ENCODE measurements at regions not wholly inside any gene's neighbourhood (a gene's known extent, or its start where the extent isn't known, plus 50 kb on each side); places are given as distances from the start of the nearest gene placed in this dataset.

DNA sequence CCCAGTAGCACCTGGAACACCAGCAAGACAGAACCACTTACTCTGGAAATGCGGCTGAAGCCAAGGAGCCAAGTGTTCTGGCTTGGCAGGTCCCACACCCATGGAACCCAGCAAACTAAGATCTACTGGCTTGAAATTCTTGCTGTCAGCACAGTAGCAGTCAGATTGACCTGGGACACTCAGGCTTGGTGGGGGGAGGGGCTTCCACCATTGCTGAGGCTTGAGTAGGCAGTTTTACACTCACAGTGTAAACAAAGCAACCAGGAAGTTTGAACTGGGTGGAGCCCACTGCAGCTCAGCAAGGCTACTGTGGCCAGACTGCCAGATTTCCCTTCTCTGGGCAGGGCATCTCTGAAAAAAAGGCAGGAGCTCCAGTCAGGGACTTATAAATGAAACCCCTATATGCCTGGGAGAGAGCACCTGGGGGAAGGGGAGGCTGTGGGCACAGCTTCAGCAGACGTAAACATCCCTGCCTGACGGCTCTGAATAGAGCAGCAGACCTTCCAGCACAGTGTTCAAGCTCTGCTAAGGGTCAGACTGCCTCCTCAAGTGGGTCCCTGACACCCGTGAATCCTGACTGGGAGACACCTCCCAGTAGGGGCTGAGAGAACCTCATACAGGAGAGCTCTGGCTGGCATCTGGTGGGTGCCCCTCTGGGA, 121.2 kb downstream of the MTERF1 start:
- Histone ChIP-seq H3K27ac (no peak overlapping the region), H3K27me3 (no peaks in the 10 kb centered on the region), H3K4me3 (no peak overlapping the region), H3K9me3 (peaks cover 0 to 47% (median 0%) of the 10 kb centered on the region in 3 donors), H3K4me1 (no peaks in the 10 kb centered on the region), H3K36me3 (no peaks in the 10 kb centered on the region)
- ATAC-seq = no peak
- no CpG with 5 or more reads among the region's 4 CpGs for WGBS, 2 donors (ENCODE audit: low coverage in 1 of 2)
- TF ChIP-seq EP300 (IDR thresholded peaks at IDR 0.05) (no peak), POLR2A (IDR thresholded peaks at IDR 0.05) (no peak), CTCF (IDR thresholded peaks at IDR 0.05) (no peak), POLR2AphosphoS5 (IDR thresholded peaks at IDR 0.05) (no peak)

GRCh38 chr7:91767820-91768219, 112.7 kb downstream of the MTERF1 start:
- no peaks in the 10 kb centered on the region for H3K27me3 ChIP-seq
- no peak for ATAC-seq
- no peak overlapping the region for H3K4me3 ChIP-seq
- WGBS, 2 donors (ENCODE audit: low coverage in 1 of 2) = 91 to 100% methylated on average over 2 to 7 of the region's 10 CpGs
- H3K4me1 ChIP-seq = no peaks in the 10 kb centered on the region
- no peak for TF ChIP-seq CTCF (IDR thresholded peaks at IDR 0.05)
- TF ChIP-seq EP300 (IDR thresholded peaks at IDR 0.05) = no peak
- TF ChIP-seq POLR2A (IDR thresholded peaks at IDR 0.05) = no peak
- no peak for TF ChIP-seq POLR2AphosphoS5 (IDR thresholded peaks at IDR 0.05)
- peaks cover 0 to 29% (median 0%) of the 10 kb centered on the region in 3 donors for H3K9me3 ChIP-seq
- H3K27ac ChIP-seq = no peak overlapping the region
- no peaks in the 10 kb centered on the region for H3K36me3 ChIP-seq

DNA sequence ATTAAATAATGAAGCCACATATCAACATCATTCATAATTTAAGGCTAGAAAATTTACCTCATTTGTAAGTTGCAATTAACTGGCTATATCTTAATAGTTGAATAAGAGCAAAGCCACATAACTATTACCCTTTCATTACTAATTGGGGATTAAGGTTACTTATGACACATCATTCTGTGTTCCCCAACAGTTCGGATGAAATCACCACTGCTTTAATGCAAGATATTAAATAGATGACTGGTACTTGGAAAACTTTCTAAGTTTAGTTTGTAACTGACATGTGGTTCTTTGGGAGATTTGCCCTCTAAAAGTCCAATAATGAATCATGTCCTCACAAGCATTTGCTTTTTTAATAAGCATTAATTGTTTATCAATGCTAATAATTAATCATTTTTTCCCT, 109.1 kb downstream of the MTERF1 start:
- no peak for TF ChIP-seq CTCF (IDR thresholded peaks at IDR 0.05)
- no peak for TF ChIP-seq EP300 (IDR thresholded peaks at IDR 0.05)
- no peak for TF ChIP-seq POLR2A (IDR thresholded peaks at IDR 0.05)
- Histone ChIP-seq H3K27me3 (no peaks in the 10 kb centered on the region), H3K4me3 (no peak overlapping the region), H3K27ac (no peak overlapping the region), H3K4me1 (no peaks in the 10 kb centered on the region), H3K36me3 (no peaks in the 10 kb centered on the region), H3K9me3 (no peaks in the 10 kb centered on the region)
- ATAC-seq = no peak
- 35 to 40% methylated on average over 1 of the region's 1 CpG for WGBS, 2 donors (ENCODE audit: low coverage in 1 of 2)

DNA sequence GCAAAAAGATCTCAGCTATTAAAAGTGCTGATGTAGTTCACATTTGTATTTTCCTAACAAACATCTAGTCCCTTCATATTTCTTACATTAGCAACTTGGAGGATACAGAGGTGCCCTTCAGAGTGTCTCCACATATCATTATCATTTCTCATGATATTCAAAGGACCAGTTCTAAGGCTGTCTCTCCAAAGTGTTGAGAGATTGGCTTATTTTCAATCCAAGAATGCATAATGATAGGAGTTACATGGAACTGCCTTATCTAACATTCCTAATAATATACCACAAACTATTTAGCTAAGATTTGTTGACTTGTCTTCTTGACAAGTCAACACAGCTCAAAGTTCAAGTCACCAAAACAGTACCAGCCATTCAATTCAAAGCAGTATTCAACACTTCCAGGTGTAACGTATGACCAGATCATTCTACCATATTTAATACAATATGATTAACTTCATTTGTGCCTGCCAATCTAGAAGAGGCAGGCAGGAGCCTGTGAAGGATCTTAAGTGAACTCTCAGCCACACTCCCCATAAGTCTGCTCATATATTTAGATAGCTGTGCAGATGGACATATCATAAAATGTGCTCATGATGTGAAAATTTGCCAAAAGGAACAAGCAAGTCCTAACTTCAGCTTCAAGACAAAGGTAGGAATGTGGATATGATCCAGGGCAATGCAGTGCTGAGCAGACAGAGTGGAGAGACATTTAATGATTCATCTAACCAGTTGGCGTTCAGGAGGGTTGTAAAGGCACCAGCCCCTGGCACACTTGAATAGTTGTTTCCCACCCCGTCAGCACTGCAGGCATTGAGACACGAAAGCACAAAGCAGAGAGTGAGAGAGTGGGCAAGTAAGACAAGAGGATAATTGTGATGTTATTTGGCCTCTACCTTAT, 108.3 kb downstream of the MTERF1 start:
- WGBS, 2 donors (ENCODE audit: low coverage in 1 of 2) = 54 to 84% methylated on average over 4 of the region's 4 CpGs

More for the DNA sequence above, 108.3 kb downstream of the MTERF1 start:
- TF ChIP-seq CTCF (IDR thresholded peaks at IDR 0.05) = no peak
- TF ChIP-seq EP300 (IDR thresholded peaks at IDR 0.05) = no peak
- no peak for TF ChIP-seq POLR2A (IDR thresholded peaks at IDR 0.05)
- TF ChIP-seq POLR2AphosphoS5 (IDR thresholded peaks at IDR 0.05) = no peak
- no peak for ATAC-seq
- Histone ChIP-seq H3K27me3 (no peaks in the 10 kb centered on the region), H3K4me1 (no peaks in the 10 kb centered on the region), H3K27ac (no peak overlapping the region), H3K4me3 (no peak overlapping the region), H3K9me3 (no peaks in the 10 kb centered on the region), H3K36me3 (no peaks in the 10 kb centered on the region)

Measured in gastroesophageal sphincter (tissue), 4 donors.